HG03196 (cell line): ENCODE measurements at regions not wholly inside any gene's neighbourhood (a gene's known extent, or its start where the extent isn't known, plus 50 kb on each side); places are given as distances from the start of the nearest gene placed in this dataset.

Source experiments
- ATAC-seq: cut with Tn5 transposase; IDR thresholded peaks from one replicate; pipeline ENCODE4 v1.9.1; 2021; ENCODE audit not compliant: unreplicated experiment

DNA sequence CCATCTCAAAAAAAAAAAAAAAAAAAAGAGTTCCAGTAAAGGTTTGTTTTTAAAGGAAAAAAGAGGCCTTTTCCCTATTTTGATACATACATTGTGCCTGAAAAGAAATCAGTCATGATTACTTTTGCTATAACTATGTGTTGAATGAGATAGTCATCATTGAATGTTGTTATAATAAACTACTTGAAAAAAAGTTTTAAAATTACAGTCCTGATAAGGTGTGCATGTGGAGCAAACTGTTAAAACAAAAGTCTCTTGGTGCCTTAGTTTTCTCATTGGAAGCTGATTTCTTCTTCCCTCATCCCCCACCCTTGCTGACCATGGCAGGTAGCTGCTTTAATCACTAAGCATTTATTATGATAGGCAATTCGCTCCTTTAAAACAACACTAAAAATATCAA lies 172.3 kb upstream of the TBCA start:
- ATAC-seq: no peak

DNA sequence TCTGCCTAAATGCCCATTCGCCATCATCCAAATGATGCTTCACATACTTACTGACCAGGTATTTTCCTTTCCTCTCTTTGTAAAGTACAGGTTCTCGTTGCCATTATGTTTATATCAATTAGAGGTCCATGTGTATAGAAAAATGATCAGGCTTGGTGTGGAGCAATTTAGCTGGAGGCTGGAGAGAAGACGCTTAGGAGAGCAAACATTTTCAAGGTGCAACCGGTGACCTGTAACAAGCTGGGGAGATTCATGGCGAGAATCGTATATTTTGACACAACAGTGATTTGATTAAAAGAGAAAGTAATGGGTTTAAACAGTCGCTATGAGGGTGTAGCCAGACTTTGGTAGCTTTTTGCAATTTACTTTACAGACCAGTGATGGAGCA lies 170.9 kb upstream of the TBCA start:
- ATAC-seq: no peak

DNA sequence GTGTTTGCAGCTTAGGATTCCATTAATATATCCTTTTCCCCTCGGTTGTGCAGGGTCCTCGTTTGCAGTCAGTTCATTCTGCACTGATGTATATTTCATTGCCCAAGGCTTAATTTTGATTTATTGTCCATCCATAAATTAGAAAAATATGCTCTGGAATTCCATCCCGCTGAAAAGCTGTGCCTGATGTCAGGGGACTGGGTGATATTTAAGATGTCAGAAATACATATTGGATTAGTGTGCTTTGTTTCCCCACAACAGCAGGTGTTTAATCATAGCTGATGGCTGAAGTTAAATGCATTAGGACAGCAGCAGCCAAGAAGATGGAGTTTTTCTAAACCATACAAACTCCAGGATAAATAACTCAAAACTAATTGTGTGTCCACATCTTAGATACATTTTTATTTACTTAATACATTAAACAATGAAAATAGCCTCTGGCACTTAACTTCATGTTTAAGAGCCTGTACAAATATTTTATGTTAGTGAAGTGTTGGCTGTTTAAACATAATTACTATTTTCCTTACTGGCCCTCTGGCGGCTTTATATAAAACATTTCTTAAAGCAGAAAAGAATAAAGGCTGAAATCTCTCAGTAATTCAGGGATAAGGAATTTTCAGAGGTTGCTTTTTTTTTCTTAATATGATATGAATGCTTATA lies 170.4 kb upstream of the TBCA start:
- ATAC-seq: no peak

DNA sequence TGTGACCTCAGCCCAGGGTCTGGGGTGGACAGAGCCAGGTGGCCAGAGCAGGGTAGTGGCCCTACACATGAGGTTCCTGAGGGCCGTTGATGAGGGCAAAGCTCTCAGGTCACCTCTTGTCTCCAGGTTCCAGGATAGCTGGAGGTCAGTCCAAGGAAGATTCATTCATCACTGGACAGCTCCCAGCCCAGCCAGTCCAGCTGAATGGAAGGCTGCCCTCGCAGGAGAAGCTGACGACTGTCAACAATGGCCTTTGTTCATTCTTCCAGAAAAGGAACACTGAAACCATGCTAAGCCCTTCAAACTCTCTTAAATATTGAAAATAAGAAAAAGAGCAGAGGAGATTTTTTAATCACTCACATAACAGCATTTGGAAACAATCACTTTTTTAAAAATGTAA lies 169.7 kb upstream of the TBCA start:
- ATAC-seq: no peak

DNA sequence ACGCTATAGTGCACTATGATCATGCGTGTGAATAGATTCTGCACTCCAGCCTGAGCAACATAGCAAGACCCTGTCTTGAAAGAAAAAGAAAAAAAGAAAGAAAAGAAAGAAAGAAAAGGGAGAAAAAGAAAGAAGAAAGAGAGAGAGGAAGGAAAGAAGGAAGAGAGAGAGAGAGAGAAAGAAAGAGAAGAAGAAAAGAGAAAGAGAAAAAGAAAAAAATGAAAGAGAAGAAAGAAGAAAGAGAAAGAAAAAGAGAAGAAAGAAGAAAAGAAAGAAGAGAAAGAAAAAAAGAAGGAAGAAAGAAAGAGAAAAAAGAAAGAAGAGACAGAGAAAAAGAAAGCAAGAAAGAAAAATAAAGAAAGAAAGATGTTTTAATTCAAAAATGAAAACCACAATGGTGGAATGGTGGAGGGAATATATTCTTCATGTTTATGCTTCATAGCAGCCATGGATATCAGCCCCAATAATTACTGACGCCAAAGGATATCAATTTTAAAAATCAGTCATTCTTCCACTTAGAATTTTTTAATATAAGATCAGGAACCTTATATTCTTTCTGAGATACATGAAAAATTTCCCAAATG lies 168.7 kb upstream of the TBCA start:
- no peak for ATAC-seq

DNA sequence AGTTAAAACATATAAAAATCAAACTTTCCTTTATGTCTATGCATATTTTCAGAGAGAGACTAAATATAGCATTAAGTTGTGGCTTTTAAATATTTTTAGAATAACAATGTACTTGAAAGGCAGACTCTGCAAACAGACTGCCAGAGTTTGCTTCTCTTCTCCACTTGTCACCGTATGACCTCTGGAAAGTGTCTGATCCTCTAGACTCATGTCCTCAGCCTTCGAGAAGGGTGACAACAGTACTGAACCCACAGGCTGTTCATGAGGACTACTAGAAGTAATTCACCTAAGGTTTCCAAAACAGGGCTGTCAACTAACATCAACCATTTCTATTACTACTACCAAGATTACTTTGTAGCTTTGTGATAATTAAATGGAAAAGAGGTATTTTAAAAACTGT lies 167.7 kb upstream of the TBCA start:
- ATAC-seq: no peak

DNA sequence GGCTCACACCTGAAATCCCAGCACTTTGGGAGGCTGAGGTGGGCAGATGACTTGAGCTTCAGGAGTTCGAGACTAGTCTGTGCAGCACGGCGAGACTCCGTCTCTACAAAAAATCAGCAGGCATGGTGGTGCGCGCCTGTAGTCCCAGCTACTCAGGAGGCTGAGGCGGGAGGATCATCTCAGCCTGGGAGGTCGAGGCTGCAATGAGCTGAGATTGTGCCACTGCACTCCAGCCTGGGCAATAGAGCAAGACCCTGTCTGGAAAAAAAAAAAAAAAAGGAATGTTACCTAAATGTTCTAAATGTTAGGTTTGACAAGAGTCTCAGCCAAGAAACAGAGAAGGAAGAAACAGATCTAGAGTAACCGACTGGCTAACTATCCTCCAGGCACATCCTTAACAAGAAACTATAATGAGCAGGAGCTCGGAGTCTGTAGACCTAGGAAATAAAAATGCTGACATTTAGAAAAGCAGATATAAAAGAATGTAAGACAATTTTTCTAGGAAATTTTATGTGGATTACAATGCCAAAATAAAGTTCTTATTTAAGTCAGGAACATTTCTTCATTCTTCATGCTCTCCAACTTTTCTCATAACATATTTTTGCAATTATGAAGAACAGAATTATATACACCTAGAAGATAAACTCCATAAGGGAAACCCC lies 166.6 kb upstream of the TBCA start:
- no peak for ATAC-seq

DNA sequence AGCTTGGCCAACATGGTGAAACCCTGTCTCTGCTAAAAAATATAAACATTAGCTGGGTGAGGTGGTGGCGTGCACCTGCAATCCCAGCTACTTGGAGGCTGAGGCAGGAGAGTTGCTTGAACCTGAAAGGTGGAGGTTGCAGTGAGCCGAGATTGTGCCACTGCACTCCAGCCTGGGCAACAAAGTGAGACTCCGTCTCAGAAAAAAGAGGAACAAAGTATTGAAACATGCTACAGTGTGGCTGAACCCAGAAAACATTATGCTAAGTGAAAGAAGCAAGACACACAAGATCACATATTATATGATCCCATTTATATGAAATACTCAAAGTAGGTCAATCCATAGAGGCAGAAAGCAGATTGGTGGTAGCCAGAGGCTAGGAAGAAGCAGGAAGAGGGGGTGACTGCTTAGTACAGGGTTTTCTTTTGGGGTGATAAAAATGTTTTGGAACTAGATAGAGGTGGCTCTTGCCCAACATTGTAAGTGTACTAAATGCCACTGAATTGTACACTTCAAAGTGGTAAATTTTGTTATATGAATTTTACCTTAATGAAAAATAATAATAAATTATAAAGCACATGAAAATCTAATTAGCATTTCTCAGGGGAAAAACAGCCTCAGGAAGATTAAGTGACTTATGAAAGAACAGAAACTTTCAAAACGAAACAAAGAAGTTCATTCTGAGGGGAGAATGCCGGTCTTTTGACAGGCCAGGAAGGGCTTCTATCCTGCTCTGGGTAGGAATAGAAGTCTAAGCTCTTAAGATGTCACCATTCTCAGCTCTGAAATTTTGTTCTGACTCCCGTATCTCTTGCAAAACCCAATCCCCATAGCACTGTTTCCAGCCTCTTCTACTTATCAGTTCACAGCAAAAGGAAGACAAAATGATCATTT lies 161.1 kb upstream of the TBCA start:
- ATAC-seq: peak; percentile 72

DNA sequence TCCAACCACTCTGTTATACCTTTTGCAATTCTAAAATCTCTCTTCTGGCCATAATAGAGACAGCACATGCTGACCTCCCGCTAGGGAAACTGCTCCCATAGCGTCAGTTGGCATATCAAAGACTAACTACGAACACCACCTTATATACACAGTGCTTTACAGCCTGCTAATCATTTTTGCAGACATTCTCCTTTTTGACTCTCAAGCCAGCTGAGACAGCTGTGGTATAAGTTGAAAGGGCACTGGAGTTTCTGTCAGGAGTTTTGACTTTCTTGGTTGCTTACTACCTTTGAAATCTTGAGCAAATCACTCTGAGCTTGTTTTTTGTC lies 160.2 kb upstream of the TBCA start:
- peak; percentile 13 for ATAC-seq

DNA sequence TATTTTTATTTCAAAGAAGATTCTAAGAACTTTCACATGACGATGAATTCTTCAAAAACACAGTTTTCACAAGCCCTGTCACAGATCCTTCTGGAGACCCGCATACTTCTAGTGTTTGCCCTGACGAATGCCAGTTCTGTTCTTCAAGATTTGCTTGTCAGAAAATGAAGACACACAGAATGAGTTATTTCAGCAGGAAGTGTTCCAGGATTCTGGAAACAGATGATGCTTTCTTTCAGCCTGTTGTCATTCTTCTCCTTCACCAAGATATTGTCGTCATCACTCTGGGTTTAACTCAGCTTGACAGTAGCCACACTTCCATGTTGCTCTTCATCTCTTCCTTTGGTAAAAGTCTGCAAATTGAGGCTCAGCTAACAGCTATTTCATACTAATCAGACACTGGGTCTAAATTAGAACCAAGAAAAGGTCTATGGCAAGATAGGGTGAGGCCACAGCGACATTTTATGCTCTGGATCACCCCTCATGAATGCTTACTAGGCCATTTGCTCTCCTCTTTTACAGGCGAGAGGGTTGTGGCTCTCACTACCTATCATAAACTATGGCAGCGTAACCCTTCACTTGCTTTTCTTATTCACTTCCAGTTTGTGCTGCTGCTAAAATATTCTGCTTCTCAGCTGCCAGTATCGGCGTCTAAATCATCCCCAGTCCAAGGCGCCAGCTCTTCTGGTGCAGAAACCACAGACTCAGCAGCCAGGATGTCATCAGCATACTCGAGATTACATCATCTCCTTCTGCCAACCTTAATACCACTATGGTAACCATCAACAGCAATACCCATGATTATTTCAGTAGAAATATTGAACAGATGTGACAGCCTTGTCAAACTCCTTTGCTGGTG lies 159.6 kb upstream of the TBCA start:
- ATAC-seq: peak; percentile 63

DNA sequence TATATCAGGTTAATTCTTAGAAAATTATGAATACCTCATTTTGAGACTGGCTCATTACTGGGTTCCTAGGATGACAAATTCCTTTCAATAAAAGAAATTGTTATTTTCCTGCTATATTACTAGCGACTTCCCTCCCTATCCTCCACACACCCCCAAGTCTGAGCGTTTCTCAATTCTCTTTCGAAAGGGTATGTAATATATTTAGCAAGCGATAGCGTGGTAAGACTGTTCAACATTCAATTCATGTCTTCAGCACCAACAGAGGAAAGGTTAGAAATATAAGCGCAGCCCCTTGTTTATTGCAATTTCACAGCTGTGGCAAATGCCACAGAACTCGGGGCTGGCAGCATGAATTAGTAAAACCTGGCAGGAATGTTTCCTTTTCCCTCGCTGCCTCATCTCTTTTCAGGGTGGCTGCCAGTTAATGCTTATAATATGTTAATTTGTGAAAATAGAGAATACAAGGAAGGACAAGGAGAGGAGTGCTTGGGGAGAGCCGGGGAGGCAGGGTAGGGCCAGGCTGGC lies 152.7 kb upstream of the TBCA start:
- ATAC-seq: no peak

DNA sequence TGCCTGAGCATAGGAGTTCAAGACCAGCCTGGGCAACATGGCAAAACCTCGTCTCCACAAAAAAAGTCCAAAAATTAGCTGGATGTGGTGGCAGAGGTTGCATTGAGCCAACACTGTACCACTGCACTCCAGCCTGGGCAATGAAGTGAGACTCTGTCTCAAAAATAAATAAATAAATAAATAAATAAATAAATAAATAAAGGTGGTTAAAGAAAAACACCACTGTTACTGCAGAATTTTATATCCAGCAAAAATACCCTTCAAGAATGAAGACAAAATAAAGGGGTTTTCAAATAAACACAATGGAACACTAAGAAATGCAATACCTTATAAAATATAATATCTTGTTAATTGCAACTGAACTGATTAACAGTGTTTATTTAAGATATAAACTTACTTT lies 150.2 kb upstream of the TBCA start:
- ATAC-seq: no peak

DNA sequence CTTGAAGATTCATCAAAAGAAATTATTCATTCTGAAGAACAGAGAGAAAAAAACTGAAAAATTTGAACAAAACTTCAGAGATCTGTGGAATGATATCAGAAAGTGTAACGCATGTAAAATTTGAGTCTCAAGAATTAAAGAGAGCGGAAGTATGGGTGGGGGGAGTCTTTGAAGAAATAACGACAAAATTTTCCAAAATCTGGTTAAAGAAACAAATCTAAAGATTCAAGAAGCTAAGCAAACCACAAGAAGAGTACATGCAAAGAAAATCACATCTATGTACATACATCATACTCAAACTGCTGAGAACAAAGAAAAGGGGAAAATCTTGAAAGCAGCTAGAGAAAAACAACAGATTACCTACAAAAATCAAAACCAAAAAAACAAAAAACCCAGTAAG lies 149.4 kb upstream of the TBCA start:
- ATAC-seq: no peak

DNA sequence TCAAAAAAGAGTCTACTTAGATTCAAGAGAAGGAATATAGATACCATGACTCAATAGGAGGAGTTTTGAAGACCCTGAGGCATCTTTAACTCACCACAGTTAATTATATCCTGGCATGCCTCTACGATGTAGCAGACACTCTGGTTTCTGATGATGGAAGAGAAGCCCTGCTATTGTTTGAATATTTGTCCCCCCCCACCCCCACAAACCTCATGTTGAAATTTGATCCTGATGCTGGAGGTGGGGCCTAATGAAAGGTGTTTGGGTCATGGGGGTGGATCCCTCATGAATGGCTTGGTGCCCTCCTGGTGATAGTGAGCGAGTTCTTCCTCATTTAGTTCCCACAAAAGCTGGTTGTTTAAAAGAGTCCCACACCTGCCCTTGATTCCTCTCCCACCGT lies 147.9 kb upstream of the TBCA start:
- no peak for ATAC-seq

DNA sequence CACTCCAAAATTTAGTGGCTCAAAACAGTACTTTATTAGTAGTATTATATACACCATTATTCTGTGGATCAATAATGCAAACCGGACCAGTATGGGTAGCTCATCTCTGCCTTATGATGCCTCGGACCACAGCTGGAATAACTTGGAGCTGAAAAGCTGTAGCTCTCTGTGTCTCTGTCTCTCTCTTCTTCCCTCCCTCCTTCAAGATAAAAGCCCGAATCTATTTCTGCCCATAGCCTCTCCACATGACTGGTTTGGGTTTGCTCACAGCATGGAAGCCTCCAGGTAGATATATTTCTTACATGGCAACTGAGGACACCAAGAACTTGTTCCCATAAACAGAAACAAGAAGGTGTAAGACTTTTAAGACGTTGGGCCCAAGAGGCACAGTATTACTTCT lies 147.5 kb upstream of the TBCA start:
- no peak for ATAC-seq

DNA sequence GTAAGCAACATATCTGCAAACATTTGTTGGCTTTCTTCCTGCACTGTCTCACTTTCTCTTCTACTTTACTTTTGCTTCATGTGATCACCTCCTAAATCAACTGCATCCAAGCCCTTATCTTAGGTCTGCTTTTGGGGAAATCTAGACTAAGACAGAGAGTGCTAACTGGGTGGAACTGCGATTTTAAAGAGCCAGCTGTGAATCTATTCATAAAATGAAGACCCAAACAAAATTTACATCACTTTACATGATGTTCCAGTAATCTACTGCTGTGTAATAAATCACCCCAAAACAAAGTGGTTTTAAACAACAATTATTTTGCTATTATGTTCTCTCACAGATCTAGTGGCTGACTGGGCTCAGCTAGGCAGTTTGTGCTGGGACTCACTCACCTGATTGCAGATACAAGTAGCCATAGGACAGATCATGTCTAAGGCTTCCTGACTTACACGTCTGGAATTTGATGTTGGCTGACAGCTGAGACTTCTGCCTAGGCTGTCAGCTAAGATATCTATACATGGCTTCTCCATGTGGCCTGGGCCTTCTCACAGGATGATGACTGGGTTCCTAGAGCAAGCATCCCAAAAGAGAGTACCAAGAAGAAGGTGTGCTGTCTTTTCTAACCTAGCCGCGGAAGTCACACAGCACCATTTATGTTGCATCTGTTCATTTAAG lies 145.1 kb upstream of the TBCA start:
- ATAC-seq: no peak

DNA sequence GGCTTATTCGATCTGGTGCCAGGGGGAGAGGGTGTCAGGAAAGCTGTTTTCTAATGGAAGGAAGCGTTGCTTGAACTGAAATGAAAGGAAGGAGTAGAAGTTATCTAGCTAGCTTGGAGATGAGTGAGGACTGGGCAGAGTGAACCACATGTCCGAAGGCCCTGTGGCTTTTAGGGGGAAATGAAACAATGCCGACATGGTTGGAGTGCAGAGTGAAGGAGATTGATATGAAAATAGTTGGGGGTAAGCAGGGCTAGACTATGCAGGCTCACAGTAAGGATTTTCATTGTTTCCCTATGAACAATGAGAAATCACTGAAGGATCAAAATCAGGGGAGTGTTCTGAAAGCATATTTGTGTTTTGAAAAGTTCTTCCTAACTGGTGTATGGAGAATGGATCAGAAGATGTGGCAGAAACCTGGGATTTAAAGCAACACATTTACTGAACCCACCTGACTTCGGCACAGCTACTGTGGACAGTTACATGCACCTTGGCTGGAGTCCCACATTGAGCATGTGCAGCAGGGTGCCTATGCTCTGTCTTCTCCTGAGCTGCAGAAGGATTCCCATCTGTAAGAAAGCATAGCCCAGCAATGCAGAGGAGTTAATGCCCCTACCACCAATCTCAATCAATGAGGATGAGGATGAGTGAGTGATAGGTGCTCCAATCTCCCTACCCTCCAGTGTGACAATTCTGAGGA lies 144.4 kb upstream of the TBCA start:
- ATAC-seq: no peak

DNA sequence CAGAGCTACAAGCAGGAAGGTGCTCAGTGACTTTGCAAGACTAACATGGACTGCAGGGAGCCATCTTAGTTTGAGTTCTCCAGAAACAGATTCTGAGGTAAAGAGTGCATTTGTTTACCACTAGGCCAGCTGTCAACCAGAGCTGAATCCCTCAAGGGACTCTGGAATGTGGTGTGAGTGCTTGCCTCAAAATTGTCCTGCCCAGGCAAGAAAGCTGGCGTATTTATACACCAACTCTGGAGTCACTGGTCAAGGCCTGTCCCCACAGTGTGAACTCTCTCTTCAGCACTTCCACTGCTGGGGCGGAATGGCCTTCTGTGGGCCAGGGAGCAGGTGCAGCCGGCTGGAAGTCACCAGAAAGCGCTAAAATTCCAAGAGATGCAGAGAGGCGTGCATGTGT lies 139.2 kb upstream of the TBCA start:
- ATAC-seq: no peak

DNA sequence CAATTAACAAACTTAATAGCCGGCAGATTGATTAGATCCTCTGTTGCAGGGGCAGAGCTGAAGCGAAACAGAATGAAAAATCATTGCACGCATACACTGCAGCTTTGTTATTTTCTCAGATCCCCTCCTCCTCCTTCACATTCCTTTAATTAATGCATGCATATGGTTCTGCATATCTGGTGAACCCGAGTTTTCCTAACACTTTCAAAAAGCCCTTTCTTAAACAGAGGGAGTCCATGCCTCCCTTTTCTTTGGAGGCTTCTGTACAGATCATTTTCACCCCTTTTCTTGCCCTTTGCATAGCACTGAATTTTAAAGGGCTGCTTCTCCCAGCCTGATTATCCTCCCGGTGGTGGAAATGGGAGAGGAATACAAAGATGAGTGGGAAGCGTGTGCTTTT lies 136.6 kb upstream of the TBCA start:
- ATAC-seq: no peak
